HG02840 (cell line): ENCODE measurements at regions not wholly inside any gene's neighbourhood (a gene's known extent, or its start where the extent isn't known, plus 50 kb on each side); places are given as distances from the start of the nearest gene placed in this dataset.
"Not testable (repeated sequence)": the region's sequence is repeated elsewhere in the genome, so short reads cannot be mapped to it uniquely, and the experiment has no call there.

Experiments used
- ATAC-seq: cut with Tn5 transposase; IDR thresholded peaks from one replicate; pipeline ENCODE4 v1.9.1; 2021; ENCODE audit warnings: mild to moderate bottlenecking, moderate library complexity, moderate number of reproducible peaks; ENCODE audit not compliant: unreplicated experiment, low FRiP score

GRCh38 chr2:8312221-8312620 lies 369.6 kb upstream of the ID2 start:
- ATAC-seq = no peak

- ATAC-seq = peak; percentile 89
These were observed 368.7 kb upstream of the ID2 start for GRCh38 chr2:8312861-8313830.

- ATAC-seq = no peak
These were observed 367.8 kb upstream of the ID2 start for GRCh38 chr2:8314063-8314462.

DNA sequence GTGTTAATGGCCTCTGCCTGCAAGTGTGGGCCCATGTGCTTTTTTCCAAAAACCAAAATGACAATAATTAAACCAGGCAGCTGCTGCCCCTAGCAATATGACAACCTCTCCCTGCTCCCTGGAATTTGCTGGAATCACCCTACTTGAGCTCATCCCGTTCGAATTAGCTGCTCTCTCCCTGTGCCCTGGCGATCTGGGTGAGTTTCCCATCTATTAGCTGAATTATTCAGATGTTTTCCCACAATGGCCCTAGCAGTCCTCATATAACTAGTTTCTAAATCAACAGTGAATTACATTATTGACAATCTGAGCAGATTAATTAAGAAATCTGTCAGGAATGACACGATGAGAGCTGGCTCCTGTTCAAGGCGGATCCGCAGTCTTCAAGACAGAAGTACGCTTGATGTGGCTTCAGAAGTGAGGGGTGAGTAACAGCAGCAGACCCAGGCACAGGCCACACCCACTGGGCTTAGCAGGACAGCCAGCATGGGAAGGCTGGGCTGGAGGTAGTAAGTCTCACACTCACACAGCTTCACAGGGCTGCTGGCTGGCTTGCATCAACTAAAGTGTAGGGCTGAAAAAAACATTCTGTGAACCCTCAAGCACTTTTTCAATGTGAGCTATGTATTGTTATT lies 366.2 kb upstream of the ID2 start:
- no peak for ATAC-seq

GRCh38 chr2:8316356-8316755 lies 365.5 kb upstream of the ID2 start:
- no peak for ATAC-seq

DNA sequence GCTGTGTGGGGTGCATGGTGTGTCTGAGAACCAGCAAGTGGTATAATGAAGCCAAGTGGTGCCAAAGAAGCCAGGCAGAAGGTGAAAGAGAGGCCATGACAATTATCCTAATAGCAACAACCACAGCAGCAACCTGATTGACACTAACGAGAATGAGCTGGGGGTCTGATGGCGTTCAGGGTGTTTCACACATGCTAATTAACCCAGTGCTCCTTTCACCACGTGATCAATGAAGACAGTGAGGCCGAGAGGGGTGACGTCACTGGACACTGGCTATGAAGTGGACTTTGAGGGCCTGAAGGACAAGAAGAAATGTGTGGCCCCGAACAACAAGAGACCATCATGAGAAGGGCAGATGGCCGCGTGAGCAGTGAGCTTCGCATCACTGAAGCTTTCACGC lies 364.4 kb upstream of the ID2 start:
- ATAC-seq = no peak

GRCh38 chr2:8319219-8319618 lies 362.6 kb upstream of the ID2 start:
- ATAC-seq = no peak

DNA sequence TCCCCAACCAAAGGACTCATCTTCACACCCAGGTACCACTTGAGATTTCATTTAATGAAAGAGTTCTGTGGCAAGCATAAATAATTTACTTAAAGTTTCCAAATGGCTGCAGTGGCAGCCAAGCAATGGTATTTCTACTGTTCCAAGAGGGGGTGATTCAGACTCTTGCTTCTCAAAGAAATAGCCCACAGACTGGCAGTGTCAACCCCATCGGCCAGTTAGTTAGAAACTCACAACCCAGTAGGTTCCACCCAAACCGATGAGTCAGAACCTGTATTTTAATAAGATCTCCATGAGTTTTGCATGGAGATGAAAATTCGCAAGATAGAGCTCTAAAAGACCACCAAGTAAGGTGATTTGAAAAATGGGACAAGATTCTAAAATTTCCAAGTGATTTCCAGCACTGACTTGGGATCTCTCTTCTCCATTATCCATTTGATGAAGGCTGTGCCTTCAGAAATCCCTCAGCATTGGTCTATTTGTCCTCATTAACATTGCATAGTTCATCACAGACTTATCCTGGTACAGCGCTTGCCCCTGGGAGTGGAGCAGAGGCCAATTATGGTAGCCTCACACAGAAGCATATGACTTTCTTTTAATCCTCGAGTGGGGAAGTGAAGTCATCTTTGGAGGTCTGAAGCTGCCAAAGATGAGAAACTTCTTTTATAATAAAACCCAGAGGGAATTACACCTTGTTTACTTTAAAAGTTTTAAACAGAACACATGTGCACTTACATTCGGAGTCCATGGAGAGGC lies 361.4 kb upstream of the ID2 start:
- no peak for ATAC-seq

DNA sequence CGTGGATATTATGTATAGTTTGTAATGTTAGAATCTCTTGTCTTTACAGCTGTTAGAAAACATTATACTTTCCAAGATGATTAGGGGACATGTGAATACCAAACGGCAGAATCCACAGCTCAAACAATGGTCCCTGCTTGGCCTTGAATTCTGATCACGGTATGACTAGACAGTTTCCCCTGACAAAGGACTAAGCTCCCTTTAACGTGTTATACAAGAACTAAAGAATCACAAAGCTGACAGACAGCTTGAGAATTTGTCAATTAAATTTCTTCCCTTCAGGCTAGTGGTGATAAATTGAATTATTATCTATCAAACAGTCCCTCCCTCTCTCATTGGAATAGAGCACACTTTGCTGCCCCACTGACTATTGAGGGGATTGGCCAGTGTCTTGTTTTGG lies 359.2 kb upstream of the ID2 start:
- no peak for ATAC-seq

- no peak for ATAC-seq
These were observed 357.5 kb upstream of the ID2 start for GRCh38 chr2:8324164-8324856.

DNA sequence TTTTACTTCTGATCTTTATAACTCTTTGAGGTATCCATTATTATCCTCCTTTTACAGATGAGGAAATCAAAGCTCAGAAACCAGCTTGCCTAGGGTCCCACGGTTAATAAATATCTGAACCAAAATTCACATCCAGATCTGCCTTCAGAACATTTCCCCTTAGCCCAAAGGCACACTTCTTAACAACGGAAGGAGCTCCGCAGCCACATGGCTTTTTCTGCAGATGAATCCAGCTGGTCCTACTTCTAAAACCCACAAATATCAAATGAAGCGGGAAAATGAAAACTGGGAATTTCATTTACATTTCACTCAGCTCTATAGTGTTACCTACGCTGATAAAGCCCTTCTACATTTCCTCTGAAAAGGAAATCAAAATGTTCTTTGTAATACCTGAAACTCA lies 357.0 kb upstream of the ID2 start:
- no peak for ATAC-seq

- no peak for ATAC-seq
These were observed 354.3 kb upstream of the ID2 start for GRCh38 chr2:8327371-8328100.

DNA sequence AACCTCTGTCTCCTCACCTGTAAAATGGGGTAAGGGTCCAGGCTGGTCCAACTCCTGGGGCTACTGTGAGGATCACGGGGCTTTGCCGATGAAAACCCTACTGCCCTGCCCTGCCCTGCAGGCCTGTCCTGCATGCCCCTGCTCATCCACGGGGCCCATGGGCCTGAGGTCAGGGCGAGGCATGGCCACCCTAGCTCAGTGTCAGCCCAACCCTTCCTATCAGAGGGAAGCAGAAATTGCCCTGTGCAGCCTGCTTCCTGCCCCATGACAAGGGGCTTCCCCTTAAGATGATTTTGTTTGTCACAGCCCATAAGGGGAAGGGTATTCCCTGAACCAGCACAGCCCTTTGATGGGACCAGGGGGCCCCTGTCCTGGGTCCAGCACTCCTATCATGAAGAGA lies 353.6 kb upstream of the ID2 start:
- no peak for ATAC-seq

GRCh38 chr2:8329660-8330622 lies 351.9 kb upstream of the ID2 start:
- ATAC-seq = no peak

GRCh38 chr2:8331068-8331467 lies 350.8 kb upstream of the ID2 start:
- no peak for ATAC-seq

- no peak for ATAC-seq
These were observed 349.2 kb upstream of the ID2 start for GRCh38 chr2:8332646-8333045.

- no peak for ATAC-seq
These were observed 348.6 kb upstream of the ID2 start for GRCh38 chr2:8333177-8333831.

GRCh38 chr2:8333832-8334187 lies 348.0 kb upstream of the ID2 start:
- not testable (repeated sequence) for ATAC-seq
